Neural crest cell (in vitro differentiated cells): ENCODE measurements at regions not wholly inside any gene's neighbourhood (a gene's known extent, or its start where the extent isn't known, plus 50 kb on each side); places are given as distances from the start of the nearest gene placed in this dataset.

Source experiments
- DNase-seq: peaks from one replicate; pipeline ENCODE4 v3.0.0; 2021; ENCODE audit warnings: low read depth, mixed read lengths, low spot score
- H3K27ac Mint-ChIP-seq: one replicate; pipeline ENCODE4 v1.8.0; 2021; ENCODE audit warnings: mild to moderate bottlenecking, mixed read lengths; ENCODE audit not compliant: unreplicated experiment
- H3K27me3 Mint-ChIP-seq: 2 replicates; pipeline ENCODE4 v1.8.0; 2021; ENCODE audit warnings: low read depth, mild to moderate bottlenecking, mixed read lengths
- H3K36me3 Mint-ChIP-seq: 2 replicates; pipeline ENCODE4 v1.8.0; 2021; ENCODE audit warnings: low read depth, mild to moderate bottlenecking, mixed read lengths
- H3K4me1 Mint-ChIP-seq: 2 replicates; pipeline ENCODE4 v1.8.0; 2021; ENCODE audit warnings: mixed read lengths
- H3K4me3 Mint-ChIP-seq: one replicate; pipeline ENCODE4 v1.8.0; 2021; ENCODE audit warnings: mild to moderate bottlenecking, mixed read lengths
- H3K9me3 Mint-ChIP-seq: 2 replicates; pipeline ENCODE4 v1.8.0; 2021; ENCODE audit warnings: mixed read lengths
- CTCF ChIP-seq: fragments of 200-600 bp; sonication (generic); conservative IDR thresholded peaks from 2 replicates; pipeline ENCODE4 v1.5.0; 2021; ENCODE audit warnings: antibody characterized with exemption, mild to moderate bottlenecking

DNA sequence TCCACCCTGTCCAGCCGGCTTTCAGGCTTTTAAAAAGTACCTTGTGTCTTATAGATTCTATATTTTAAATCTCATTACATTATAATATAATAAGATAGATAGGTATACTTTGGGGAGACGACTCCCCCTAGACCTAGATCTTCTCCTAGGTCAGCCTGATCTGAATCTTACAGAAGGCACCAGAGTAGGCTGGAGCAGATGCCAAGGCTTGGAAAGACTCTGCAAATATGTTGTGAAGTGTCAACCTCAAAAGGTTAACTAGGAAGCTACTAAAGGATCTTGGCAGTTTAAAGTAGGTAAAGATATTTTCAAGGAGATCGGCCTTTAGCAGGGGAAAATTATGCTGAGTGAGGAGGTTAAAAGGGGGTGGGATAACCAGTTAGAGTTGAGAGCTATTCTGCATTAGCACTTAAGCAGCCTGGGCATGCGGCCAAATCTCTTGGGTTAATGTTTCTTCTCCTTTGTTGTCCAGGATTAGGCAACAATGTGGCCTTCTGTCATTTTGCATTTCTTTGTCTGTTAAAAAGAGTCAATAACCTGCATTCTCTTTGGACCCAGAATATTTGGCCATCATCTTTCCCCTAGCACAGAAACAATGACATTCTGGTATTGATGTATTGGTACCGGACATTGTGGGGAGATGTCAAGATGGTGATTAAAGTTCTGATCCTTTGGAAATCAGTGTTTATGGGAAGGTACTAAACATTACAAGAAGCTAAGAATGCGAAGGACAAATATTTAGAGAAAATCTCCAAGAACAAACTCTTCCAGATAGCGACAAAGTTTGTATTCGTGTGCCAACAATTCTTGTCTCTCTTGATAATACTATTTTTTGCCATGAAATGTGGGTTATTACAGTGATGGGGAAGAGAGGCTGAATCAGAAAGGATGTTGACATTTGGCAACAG lies 51.2 kb upstream of the DHX40 start:
- no peak overlapping the region for H3K27ac Mint-ChIP-seq
- H3K4me1 Mint-ChIP-seq: no peaks in the 10 kb centered on the region
- H3K36me3 Mint-ChIP-seq: no peaks in the 10 kb centered on the region
- no peak for DNase-seq
- H3K27me3 Mint-ChIP-seq: no peaks in the 10 kb centered on the region
- TF ChIP-seq CTCF: no peak
- H3K9me3 Mint-ChIP-seq: no peaks in the 10 kb centered on the region
- H3K4me3 Mint-ChIP-seq: no peak overlapping the region
